Activated T-helper 1 cell treated with anti-CD3 and anti-CD28 coated beads, Interleukin-12 subunit alpha, Interleukin-12 subunit beta, Interleukin-2, Interleukin-4 antibody, amounts not matched to agents 30 ng/mL and 10 ng/mL and 1 ng/mL, durations not matched to agents 14 hours and 24 hours and 36 hours (primary cell): ENCODE measurements at regions not wholly inside any gene's neighbourhood (a gene's known extent, or its start where the extent isn't known, plus 50 kb on each side); places are given as distances from the start of the nearest gene placed in this dataset.

Source experiments
- DNase-seq: peaks from one replicate; pipeline ENCODE4 v3.0.0; 2021; ENCODE audit warnings: low spot score
- H3K27ac Mint-ChIP-seq: one replicate; pipeline ENCODE4 v1.8.0; 2021; ENCODE audit warnings: mild to moderate bottlenecking, mixed read lengths
- H3K27me3 Mint-ChIP-seq: one replicate; pipeline ENCODE4 v1.8.0; 2022; ENCODE audit warnings: mild to moderate bottlenecking, moderate library complexity, mixed read lengths; ENCODE audit not compliant: insufficient read depth
- H3K36me3 Mint-ChIP-seq: one replicate; pipeline ENCODE4 v1.8.0; 2021; ENCODE audit warnings: low read depth, mixed read lengths
- H3K4me1 Mint-ChIP-seq: one replicate; pipeline ENCODE4 v1.8.0; 2021; ENCODE audit warnings: low read depth, mixed read lengths
- H3K4me3 Mint-ChIP-seq: one replicate; pipeline ENCODE4 v1.8.0; 2021; ENCODE audit warnings: mild to moderate bottlenecking, moderate library complexity, mixed read lengths
- H3K9me3 Mint-ChIP-seq: one replicate; pipeline ENCODE4 v1.8.0; 2021; ENCODE audit warnings: mixed read lengths
- intact Hi-C: fragments of 100-400 bp; cut with micrococcal nuclease; formaldehyde crosslinking; loops from one replicate; pipeline ENCODE4 v1.15.1; 2024

DNA sequence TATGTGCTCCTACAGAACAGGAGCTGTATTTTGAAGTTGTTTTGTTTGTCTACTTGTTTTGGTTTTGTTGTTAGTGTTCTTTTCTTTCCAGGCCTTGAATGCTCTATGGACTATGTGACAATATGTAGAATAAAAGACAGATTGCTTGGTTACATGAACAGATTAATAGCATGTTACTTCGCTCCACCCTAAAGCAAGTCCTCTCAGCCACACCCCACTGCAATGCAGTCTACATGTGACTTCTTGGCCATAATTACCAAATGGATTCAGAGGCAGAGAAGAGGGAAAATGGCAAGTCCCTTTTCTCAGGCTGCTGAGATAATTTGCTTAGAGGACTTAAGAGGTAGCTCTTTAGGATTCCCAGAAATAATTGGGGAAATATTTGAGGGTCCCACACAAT, 123.2 kb upstream of the CYP1B1 start:
- Mint-ChIP-seq H3K4me3 (no peak overlapping the region), H3K4me1 (no peaks in the 10 kb centered on the region), H3K36me3 (no peaks in the 10 kb centered on the region), H3K9me3 (no peaks in the 10 kb centered on the region), H3K27me3 (peaks cover 21% of the 10 kb centered on the region), H3K27ac (no peak overlapping the region)
- no peak for DNase-seq
- intact Hi-C loops, result no loop called here

DNA sequence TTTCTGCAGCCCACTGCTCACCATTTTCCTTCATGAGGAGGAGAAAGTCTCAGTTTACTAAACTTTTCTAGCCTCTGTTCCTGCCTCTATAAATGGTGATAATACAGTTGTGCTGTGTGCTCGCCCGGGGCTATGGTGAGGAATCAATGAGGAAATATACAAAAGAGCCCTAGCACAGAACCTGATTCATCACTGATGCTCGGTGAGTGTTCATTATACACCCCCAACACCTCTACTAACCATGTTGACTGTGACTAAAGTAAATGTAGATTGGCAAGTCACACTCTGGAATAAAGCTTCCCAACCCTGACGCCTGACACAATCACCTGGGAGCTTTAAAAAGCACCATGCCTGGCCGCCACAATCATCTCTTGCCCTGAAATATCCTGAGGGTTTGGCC, 118.8 kb upstream of the CYP1B1 start:
- Mint-ChIP-seq H3K27me3 (peaks cover 14% of the 10 kb centered on the region), H3K4me3 (no peak overlapping the region), H3K4me1 (peaks cover 10% of the 10 kb centered on the region), H3K9me3 (no peaks in the 10 kb centered on the region), H3K36me3 (no peaks in the 10 kb centered on the region), H3K27ac (no peak overlapping the region)
- intact Hi-C loops, result no loop called here
- no peak for DNase-seq

DNA sequence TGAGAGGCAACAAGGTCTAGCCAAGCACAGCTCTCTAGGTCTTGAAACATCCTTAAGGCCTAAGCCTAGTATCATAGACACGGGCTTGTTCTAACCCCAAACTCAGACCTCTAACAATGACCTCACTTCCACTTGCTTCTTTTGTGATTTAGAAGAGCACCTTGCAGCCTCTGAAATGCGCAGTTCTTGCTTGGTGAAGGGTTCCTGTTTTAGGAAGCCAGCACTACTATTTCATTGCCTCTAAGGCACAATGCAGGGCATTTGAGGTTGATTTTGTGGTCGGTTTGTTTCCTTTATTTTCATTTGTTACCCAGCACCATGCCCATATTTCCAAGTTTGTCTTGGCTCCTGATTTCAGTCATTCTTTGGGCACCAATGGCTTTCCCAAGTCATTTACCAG, 117.0 kb upstream of the CYP1B1 start:
- Mint-ChIP-seq H3K4me3 (no peak overlapping the region), H3K27ac (no peak overlapping the region), H3K9me3 (peaks cover 11% of the 10 kb centered on the region), H3K27me3 (peaks cover 13% of the 10 kb centered on the region), H3K36me3 (peaks cover 5% of the 10 kb centered on the region), H3K4me1 (peaks cover 10% of the 10 kb centered on the region)
- no peak for DNase-seq
- intact Hi-C loops, result no loop called here

DNA sequence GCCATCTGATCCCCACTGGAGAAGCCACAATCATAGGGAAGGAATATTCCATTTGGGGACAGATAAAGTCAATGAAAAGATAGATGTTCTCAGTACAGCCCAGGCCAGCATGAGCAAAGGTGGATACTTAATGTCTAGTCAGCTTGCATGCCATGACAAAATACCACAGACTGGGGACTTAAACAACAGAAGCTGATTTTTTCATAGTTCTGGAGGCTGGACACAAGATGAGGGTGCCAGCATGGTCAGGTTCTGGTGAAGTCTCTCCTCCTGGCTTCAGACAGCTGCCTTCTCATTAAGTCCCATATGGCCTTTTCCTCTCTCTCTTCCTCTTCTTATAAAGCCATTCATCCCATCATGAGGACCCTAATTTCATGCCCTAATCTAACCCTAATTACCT, 116.1 kb upstream of the CYP1B1 start:
- Mint-ChIP-seq H3K4me3 (no peak overlapping the region), H3K4me1 (peaks cover 10% of the 10 kb centered on the region), H3K9me3 (peaks cover 11% of the 10 kb centered on the region), H3K27me3 (peaks cover 11% of the 10 kb centered on the region), H3K36me3 (peaks cover 5% of the 10 kb centered on the region), H3K27ac (no peak overlapping the region)
- intact Hi-C loops, result no loop called here
- no peak for DNase-seq

DNA sequence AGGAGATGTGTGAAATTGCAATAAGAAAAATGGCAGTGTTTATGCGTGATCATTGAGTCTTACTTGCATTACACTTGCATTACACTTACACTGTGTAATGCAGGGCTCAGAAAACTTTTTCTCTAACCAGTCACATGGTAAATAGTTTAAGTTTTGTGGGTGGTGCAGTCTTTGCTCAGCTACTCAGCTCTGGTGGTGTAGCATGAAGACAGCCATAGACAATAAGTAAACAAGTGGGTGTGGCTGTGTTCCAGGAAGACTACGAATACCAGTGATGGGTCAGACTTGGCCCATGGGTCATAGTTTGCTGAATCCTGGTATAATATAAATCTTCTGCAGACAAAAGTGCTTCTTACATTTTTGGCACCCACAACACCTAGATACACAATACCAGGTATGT, 115.6 kb upstream of the CYP1B1 start:
- no peak overlapping the region for H3K27ac Mint-ChIP-seq
- no peak overlapping the region for H3K4me3 Mint-ChIP-seq
- H3K27me3 Mint-ChIP-seq, result peaks cover 10% of the 10 kb centered on the region
- intact Hi-C loops, result no loop called here
- peaks cover 11% of the 10 kb centered on the region for H3K9me3 Mint-ChIP-seq
- DNase-seq, result no peak
- H3K36me3 Mint-ChIP-seq, result peaks cover 5% of the 10 kb centered on the region
- peaks cover 10% of the 10 kb centered on the region for H3K4me1 Mint-ChIP-seq

DNA sequence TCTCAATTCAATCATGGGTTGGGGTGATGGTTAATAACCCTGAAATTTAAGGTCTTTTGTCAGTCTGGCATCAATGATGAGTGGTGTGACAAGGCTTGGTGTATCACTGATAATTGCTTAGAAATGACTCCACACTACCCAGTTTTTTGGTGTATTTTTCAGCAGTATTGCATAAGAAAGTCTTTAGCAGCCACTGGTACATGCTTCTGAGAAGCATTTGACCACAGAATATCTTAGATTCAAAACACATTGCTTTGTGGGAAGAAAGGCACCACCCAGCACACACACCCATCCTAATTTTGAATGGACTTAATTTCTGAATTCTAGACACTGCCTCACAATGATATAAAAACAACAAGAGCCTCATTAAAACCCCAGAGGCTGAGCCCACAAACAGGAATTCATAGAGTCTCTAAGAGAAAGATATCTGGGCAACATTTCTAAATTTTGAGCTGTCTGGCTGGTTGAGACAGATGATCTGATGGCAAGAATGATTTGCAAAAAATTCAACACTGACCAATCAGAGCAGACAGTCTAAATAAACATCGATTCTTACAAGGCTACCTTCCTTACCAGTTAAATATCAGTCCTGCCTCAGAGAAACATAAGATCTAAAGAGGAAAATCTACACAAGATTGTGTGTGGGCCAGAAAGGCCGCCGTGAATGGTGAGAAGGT, 114.7 kb upstream of the CYP1B1 start:
- Mint-ChIP-seq H3K27me3 (peaks cover 10% of the 10 kb centered on the region), H3K4me3 (no peak overlapping the region)

DNA sequence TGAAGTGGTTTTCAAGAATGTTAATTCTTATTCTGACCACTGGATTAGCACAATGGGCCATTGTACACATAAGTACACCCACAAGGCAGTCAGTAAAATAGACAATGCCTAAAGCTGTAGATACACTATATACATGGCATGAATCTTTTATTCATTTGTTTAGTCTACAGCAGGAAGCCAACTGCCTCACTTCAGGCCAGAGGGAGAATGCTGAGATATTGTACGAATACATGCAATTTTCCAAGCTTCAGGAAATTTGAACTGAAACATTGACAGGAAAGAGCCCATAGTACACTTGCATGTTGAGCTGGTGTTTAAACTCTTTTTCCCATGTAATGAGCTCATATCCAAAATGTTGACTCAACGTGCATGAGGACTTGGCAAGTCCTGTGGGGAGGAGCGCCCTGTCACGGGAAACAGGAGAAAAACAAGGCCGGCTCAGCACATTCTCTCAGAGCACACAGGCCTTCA, 111.6 kb upstream of the CYP1B1 start:
- H3K27me3 Mint-ChIP-seq, result peaks cover 11% of the 10 kb centered on the region
- peaks cover 11% of the 10 kb centered on the region for H3K9me3 Mint-ChIP-seq
- H3K4me3 Mint-ChIP-seq, result no peak overlapping the region
- peaks cover 5% of the 10 kb centered on the region for H3K36me3 Mint-ChIP-seq
- intact Hi-C loops, result loop anchor here (5.0 kb wide), 1 partner anchor 75 kb away; no protein-coding TSS in a partner anchor
- DNase-seq, result no peak
- peaks cover 28% of the 10 kb centered on the region for H3K4me1 Mint-ChIP-seq
- H3K27ac Mint-ChIP-seq, result no peak overlapping the region

More for the DNA sequence above, 114.7 kb upstream of the CYP1B1 start:
- H3K9me3 Mint-ChIP-seq, result peaks cover 11% of the 10 kb centered on the region
- intact Hi-C loops, result no loop called here
- peaks cover 5% of the 10 kb centered on the region for H3K36me3 Mint-ChIP-seq
- H3K4me1 Mint-ChIP-seq, result peaks cover 14% of the 10 kb centered on the region
- no peak overlapping the region for H3K27ac Mint-ChIP-seq
- DNase-seq, result no peak

DNA sequence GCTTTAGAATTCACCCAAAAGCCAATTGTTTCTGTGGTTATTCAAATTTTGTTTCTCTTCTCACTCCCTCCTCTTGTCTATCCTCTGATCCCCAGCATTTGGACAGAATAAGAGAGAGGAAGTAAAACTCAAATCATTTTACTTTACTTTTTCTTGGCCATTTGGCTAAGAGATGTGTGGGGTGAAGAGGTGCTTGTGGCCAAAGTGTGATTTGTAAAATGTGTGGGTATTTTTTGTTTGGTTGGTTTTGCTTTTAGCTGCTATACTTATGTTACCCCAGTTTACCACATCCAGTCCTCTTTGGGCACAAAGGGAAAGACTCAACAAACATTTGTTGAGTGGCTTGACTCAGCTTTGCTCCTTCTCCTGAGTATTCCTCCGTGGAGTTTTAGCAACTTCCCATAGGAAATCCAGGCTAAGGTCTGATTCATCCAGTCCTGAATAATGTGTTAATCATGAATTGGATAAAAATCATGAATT, 109.1 kb upstream of the CYP1B1 start:
- intact Hi-C loops, result loop anchor here (2.0 to 5.0 kb wide), 2 partner anchors 77 to 108 kb away; partner anchors contain the start of gene CYP1B1
- no peak for DNase-seq
- Mint-ChIP-seq H3K27me3 (peaks cover 18% of the 10 kb centered on the region), H3K9me3 (peaks cover 11% of the 10 kb centered on the region), H3K27ac (no peak overlapping the region), H3K36me3 (peaks cover 5% of the 10 kb centered on the region), H3K4me1 (peaks cover 18% of the 10 kb centered on the region), H3K4me3 (no peak overlapping the region)

DNA sequence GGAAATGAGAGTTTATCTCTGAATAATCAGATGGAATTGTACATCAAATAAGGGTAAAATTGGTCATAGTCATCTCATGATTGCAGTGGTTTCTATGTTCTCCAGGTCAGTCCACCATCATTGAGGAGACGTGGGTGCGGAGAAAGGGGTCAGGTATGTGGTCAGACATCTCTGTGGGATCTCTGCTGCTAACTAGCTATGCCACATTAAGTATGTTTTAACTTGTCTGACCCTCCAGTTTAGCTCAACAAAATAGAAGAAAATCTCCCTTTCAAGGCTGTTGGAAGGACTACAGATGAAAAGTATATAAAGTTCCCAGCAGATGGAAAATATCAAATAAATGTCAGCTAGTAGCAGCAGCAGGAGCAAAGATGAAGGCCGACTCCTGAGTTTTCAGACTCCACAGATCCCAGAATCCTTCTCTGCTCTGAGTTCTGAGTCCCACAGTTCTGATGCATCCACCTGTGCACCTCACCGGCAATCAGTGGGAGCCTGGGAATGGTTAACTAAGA, 106.6 kb upstream of the CYP1B1 start:
- intact Hi-C loops, result no loop called here
- Mint-ChIP-seq H3K27me3 (peaks cover 19% of the 10 kb centered on the region), H3K4me1 (peaks cover 22% of the 10 kb centered on the region), H3K9me3 (no peaks in the 10 kb centered on the region), H3K27ac (no peak overlapping the region), H3K4me3 (no peak overlapping the region), H3K36me3 (peaks cover 3% of the 10 kb centered on the region)
- no peak for DNase-seq

DNA sequence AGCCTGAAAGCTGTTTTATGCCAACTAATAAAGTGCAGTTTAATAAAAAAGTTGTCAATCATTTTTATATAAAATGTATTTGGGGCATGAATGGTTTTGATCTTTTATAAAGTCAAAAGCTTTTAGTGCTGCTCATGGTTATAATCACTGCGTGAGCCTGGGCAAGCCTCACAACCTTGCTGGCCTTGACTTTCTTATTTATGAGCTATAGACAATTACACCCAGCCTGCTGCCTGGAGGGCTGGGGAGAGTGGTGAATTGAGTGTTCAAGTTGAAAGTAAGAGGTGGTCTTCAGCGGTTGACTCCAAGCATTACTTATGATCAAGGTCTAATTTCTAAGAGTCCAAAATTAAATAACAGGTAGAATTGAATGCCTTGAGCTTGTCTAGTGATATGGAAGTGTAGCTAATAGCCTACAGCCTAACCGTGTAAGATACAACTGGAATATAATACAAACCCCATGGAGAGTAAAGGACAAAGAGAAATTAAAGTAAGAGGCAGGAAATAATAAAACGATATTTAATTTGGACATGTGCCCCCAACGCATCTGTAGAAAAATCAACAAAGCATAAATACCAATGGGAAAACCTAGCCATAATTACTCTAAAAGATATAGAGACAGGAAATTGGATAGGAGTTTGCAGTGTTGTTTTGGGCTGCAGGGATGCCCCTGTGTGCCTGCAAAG, 106.0 kb upstream of the CYP1B1 start:
- Mint-ChIP-seq H3K4me3 (no peak overlapping the region), H3K9me3 (no peaks in the 10 kb centered on the region), H3K4me1 (peaks cover 22% of the 10 kb centered on the region), H3K27ac (no peak overlapping the region), H3K36me3 (peaks cover 3% of the 10 kb centered on the region), H3K27me3 (peaks cover 21% of the 10 kb centered on the region)
- DNase-seq, result no peak
- intact Hi-C loops, result no loop called here

DNA sequence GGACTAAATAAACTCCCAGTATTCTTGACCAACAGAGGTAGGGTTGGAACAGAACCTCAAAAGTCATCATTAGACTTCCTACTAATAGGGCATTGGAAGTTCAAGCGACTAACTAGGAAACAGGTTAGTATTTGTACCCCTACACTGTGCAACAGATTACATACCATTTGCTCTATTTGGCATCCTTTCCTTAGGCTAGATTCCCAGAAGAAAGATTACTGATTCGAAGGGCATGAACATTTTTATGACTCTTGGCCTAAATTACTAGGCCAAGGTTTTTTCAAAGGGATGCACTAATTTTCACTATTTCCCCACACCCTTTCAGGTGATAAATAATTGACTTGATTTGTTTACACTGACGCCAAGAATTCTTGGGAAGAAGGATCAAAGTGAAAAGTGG, 104.8 kb upstream of the CYP1B1 start:
- intact Hi-C loops, result no loop called here
- Mint-ChIP-seq H3K9me3 (no peaks in the 10 kb centered on the region), H3K36me3 (peaks cover 3% of the 10 kb centered on the region), H3K27ac (no peak overlapping the region), H3K27me3 (peaks cover 21% of the 10 kb centered on the region), H3K4me3 (no peak overlapping the region), H3K4me1 (peaks cover 19% of the 10 kb centered on the region)
- DNase-seq, result no peak

DNA sequence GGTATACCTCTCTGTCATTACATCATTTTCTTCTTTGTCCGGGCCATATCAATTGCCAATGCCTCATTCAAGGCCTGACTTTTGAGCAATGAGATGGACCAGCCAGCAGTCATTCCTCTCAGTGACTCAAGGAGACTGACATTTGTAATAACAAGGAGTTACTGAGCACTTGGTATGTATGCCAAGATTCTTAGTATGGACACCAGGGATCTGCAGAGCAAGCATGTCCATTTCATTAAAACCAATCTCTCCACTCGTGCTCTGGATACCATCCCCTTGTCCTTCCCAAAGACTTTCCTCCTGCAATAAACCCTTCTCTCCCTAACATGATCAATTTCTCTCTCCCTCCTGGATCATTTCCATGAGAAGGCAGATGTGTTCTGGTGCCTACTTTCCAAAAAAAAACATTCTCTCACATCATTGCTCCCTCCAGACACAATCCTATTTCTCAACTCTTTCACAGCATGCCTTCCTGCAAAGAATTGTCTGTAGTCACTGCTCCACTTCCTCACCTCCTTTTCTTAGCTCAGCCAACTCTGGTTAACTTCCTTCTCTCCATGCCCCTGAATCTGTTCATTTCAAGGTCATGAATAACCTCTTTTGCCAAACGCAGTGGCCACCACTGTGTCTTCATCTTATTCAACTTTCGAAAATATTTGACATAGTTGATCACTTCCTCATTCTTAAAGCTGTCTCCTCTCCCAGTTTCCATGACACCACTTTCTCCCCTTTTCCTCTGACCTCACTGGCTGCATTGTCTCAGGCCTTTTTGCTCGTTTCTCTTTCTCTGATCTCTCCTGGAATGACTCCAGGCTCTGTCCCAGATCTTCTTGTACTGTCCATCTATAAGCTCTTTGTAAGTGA, 102.8 kb upstream of the CYP1B1 start:
- H3K27ac Mint-ChIP-seq, result no peak overlapping the region
- H3K4me3 Mint-ChIP-seq, result no peak overlapping the region
- H3K9me3 Mint-ChIP-seq, result no peaks in the 10 kb centered on the region
- DNase-seq, result no peak
- H3K4me1 Mint-ChIP-seq, result peaks cover 4% of the 10 kb centered on the region
- intact Hi-C loops, result no loop called here
- H3K27me3 Mint-ChIP-seq, result peaks cover 23% of the 10 kb centered on the region
- peaks cover 3% of the 10 kb centered on the region for H3K36me3 Mint-ChIP-seq
